Progenitor cell of endocrine pancreas (in vitro differentiated cells): ENCODE measurements at regions not wholly inside any gene's neighbourhood (a gene's known extent, or its start where the extent isn't known, plus 50 kb on each side); places are given as distances from the start of the nearest gene placed in this dataset.

Source experiments
- DNase-seq: peaks from one replicate; pipeline ENCODE4 v3.0.0; 2021; ENCODE audit warnings: low spot score; ENCODE audit not compliant: unreplicated experiment
- H3K27ac Mint-ChIP-seq: 2 replicates; pipeline ENCODE4 v1.8.0; 2021; ENCODE audit warnings: mild to moderate bottlenecking, moderate library complexity, mixed read lengths
- H3K27me3 Mint-ChIP-seq: 2 replicates; pipeline ENCODE4 v1.8.0; 2021; ENCODE audit warnings: mixed read lengths
- H3K36me3 Mint-ChIP-seq: 2 replicates; pipeline ENCODE4 v1.8.0; 2022; ENCODE audit warnings: mixed read lengths; ENCODE audit not compliant: insufficient read depth
- H3K4me1 Mint-ChIP-seq: 2 replicates; pipeline ENCODE4 v1.8.0; 2021; ENCODE audit warnings: low read depth, mixed read lengths
- H3K4me3 Mint-ChIP-seq: 2 replicates; pipeline ENCODE4 v1.8.0; 2021; ENCODE audit warnings: low read depth, mild to moderate bottlenecking, moderate library complexity, mixed read lengths
- H3K9me3 Mint-ChIP-seq: 2 replicates; pipeline ENCODE4 v1.8.0; 2021; ENCODE audit warnings: low read depth, mixed read lengths
- TF ChIP-seq, protein P1 (sequence below): fragments of 200-600 bp; sonication (generic); IDR thresholded peaks from one replicate; pipeline ENCODE4 v1.5.0; 2021; ENCODE audit warnings: antibody characterized with exemption, mild to moderate bottlenecking; ENCODE audit not compliant: unreplicated experiment

- Mint-ChIP-seq H3K9me3 (no peaks in the 10 kb centered on the region), H3K27me3 (peaks cover 2% of the 10 kb centered on the region), H3K36me3 (no peaks in the 10 kb centered on the region), H3K4me3 (no peak overlapping the region), H3K27ac (no peak overlapping the region), H3K4me1 (no peaks in the 10 kb centered on the region)
- TF ChIP-seq, protein P1, sequence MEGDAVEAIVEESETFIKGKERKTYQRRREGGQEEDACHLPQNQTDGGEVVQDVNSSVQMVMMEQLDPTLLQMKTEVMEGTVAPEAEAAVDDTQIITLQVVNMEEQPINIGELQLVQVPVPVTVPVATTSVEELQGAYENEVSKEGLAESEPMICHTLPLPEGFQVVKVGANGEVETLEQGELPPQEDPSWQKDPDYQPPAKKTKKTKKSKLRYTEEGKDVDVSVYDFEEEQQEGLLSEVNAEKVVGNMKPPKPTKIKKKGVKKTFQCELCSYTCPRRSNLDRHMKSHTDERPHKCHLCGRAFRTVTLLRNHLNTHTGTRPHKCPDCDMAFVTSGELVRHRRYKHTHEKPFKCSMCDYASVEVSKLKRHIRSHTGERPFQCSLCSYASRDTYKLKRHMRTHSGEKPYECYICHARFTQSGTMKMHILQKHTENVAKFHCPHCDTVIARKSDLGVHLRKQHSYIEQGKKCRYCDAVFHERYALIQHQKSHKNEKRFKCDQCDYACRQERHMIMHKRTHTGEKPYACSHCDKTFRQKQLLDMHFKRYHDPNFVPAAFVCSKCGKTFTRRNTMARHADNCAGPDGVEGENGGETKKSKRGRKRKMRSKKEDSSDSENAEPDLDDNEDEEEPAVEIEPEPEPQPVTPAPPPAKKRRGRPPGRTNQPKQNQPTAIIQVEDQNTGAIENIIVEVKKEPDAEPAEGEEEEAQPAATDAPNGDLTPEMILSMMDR = no peak
- no peak for DNase-seq
Measured at GRCh38 chr5:148928141-148928540, 101.7 kb downstream of the ADRB2 start.

GRCh38 chr5:148931453-148932057 lies 105.1 kb downstream of the ADRB2 start:
- no peak overlapping the region for H3K4me3 Mint-ChIP-seq
- no peak for DNase-seq
- no peaks in the 10 kb centered on the region for H3K36me3 Mint-ChIP-seq
- H3K4me1 Mint-ChIP-seq = peaks cover 3% of the 10 kb centered on the region
- peaks cover 5% of the 10 kb centered on the region for H3K27me3 Mint-ChIP-seq
- H3K27ac Mint-ChIP-seq = no peak overlapping the region
- no peaks in the 10 kb centered on the region for H3K9me3 Mint-ChIP-seq
- TF ChIP-seq, protein P1 = no peak

DNA sequence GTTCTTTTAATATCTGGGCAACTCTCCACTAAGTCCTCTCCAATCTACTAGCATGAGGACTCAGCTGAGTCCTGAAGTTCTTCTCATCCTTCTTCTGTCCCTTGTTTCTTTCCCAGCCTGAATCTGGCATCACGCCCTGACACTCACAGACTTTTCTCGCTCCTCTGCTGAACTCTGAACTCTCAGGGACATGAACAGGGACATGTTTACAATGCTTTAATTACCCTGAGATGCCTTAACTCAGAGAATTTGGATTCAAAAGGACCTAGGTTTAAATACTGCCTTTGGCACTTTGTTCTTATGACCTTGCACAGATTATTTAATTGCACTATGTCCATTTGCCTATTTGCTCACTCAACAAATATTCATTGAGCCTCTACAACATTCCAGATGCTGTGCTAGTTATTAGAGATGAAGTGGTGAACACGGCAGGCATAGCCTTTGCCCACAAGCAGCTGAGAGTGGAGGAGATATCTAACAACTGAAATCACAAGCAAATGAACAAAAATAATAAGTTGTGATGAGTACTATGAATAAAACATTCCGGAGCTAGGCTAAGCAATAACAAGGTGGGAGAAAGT lies 106.0 kb downstream of the ADRB2 start:
- no peak for DNase-seq
- peaks cover 3% of the 10 kb centered on the region for H3K4me1 Mint-ChIP-seq
- H3K9me3 Mint-ChIP-seq = no peaks in the 10 kb centered on the region
- H3K36me3 Mint-ChIP-seq = no peaks in the 10 kb centered on the region
- peaks cover 5% of the 10 kb centered on the region for H3K27me3 Mint-ChIP-seq
- H3K27ac Mint-ChIP-seq = no peak overlapping the region
- no peak overlapping the region for H3K4me3 Mint-ChIP-seq
- TF ChIP-seq, protein P1 = no peak

- H3K36me3 Mint-ChIP-seq = no peaks in the 10 kb centered on the region
- H3K27ac Mint-ChIP-seq = no peak overlapping the region
- TF ChIP-seq, protein P1 = no peak
- no peaks in the 10 kb centered on the region for H3K9me3 Mint-ChIP-seq
- H3K4me1 Mint-ChIP-seq = peaks cover 7% of the 10 kb centered on the region
- DNase-seq = no peak
- H3K4me3 Mint-ChIP-seq = no peak overlapping the region
- H3K27me3 Mint-ChIP-seq = peaks cover 5% of the 10 kb centered on the region
Measured at GRCh38 chr5:148933903-148934432, 107.6 kb downstream of the ADRB2 start.

DNA sequence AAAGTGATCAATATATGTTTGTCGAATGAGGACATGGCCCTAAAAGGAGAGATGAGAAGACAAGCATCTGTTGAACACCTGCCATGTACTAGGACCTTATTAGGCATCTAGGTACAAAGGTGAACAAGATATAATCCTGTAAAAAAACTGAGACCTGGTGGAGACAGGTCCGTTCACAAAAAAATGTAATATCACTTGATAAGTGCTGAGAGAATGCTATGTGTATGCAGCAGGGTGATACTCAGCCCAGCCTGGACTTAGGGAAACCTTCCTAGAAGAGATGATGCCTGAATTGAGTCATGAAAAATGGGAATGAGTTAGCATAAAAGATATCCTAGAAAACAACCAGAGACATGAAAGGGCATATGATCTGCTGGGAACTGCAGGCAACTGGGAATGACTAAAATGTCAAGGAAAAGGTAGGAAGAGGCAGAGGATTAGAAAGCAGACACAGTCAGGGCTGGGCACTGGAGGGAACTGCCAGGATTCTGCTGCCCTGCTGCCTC lies 108.5 kb downstream of the ADRB2 start:
- Mint-ChIP-seq H3K4me1 (peaks cover 7% of the 10 kb centered on the region), H3K27me3 (peaks cover 5% of the 10 kb centered on the region), H3K4me3 (no peak overlapping the region), H3K27ac (no peak overlapping the region), H3K36me3 (no peaks in the 10 kb centered on the region), H3K9me3 (no peaks in the 10 kb centered on the region)
- DNase-seq = no peak
- TF ChIP-seq, protein P1 = no peak
